LHCN-M2 (cell line): ENCODE measurements at regions not wholly inside any gene's neighbourhood (a gene's known extent, or its start where the extent isn't known, plus 50 kb on each side); places are given as distances from the start of the nearest gene placed in this dataset.

Experiments
- DNase-seq: peaks from one replicate; pipeline ENCODE4 v3.0.0-alpha.2; 2012; ENCODE audit warnings: low read depth

DNA sequence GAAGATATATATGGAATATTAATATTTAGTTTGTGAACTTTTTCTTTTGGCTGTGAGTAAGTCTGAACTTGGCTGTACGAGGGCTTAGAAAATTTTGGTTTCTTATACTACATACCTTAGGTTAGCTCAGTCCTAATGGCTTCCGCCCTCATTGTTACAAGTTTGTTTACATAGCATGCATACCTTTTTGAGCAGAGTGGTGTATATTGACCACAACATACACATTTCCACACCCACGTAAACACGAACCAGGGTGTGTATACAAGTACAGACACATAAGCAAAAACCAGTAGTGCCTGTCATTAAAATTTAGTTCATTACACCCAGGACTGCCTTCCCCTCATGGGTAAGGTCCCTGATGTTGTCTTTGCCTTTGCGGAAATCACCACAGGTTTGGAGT is 230.2 kb upstream of the RGS6 start:
- no peak for DNase-seq

DNA sequence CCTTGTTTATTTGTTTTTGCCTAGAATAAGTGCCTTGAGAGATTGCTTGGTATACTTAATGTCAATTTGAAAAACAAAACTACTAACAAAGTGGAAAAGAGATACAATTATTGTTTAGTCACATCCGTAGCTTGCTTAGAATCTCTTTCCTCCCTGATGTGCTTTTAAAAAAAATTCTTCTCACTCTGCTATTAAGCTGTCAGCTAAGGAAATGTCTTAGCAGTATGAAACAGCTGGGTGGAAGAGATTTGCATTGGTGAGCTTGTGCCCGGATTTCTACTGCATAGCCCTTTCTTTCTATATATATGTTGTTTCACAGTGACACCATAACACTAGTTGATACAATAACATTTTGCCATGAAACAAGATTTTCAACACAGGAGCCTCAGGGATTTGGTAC is 229.4 kb upstream of the RGS6 start:
- DNase-seq: no peak

DNA sequence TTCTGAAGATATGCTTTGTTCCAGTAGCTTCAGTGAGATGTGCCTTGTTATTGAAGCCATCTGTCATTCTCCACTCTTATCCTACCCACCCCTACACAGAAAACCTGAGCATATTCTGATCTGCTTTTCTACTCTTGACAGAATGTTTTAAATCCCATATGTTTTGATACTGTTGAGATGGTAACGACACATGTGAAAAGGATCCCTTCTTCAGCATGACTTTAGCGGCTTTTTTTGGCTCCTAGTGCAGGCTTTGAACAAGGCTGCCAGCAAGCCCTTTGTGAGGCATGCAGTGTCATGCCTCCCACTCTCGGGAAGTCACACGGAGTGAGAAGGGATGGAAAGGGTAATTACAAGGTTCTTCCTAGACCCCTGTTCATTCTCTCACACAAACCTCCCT is 228.8 kb upstream of the RGS6 start:
- no peak for DNase-seq

DNA sequence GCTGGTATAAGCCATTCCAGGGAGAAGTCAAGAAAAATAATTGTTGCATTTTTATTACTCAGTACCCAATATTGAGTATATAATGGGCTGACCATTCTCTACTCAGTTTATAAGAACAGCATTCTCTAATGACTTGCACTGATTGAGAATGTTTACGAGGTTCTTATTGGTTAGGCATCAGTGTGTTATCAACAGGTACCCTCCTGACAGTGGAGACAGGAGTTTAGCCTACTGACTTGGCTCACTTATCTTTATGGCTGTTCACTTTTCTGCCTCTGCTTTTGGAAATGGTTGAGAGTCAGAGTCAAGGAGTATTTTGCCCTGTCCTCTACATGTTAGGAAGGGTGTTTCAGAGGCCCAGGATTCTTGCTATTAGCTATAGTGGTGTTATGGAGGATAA is 228.0 kb upstream of the RGS6 start:
- DNase-seq: no peak

DNA sequence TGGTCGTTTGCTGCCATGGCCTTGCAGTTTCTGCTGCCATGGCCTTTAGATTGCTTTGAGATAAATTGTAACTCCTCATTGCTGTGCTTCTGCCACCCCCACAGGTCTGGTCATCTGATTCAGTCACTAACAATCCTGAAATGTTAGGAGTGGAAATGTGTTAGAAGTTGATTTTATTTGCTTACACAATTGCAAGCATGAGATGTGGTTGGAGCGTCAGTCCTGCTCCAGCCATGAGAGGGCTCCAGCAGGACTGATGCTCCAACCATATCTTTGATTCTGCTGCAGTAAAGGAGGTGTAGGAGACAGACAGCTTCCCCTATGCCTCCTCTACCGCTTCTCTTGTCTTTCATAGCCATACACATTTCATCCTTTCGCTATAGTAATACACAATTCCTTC is 226.8 kb upstream of the RGS6 start:
- DNase-seq: no peak

DNA sequence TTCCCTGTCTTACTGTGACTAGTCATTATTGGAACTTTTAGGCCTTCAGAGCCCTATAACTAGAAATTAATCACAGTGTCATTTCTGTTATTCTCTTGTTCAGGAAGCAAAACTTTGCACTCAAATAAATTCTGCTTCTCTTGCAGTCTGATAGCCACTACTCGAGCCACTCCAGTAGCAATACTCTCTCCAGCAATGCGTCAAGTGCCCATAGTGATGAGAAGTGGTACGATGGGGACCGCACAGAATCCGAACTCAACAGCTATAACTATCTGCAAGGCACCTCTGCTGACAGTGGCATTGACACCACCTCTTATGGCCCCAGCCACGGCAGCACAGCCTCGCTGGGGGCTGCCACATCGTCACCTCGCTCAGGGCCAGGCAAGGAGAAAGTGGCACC is 223.2 kb upstream of the RGS6 start:
- DNase-seq: no peak

DNA sequence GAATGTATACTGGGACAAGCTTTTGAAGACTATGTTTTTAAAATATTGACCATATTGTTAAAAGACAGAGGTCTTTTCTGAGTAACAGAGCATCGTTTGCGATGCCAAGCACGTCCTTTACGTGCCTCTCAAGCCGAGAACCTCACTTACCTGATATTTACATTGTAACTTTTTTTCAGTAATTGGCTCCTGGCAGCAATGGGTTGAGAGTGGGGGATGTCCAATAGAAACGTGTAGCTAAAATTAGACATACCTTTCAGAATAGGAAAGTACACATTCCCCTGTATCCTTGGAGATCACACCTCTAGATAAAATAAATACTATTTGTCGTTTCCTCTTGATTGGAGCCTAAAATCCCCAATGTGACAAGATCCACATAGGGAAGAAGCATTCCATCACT is 222.2 kb upstream of the RGS6 start:
- DNase-seq: no peak

DNA sequence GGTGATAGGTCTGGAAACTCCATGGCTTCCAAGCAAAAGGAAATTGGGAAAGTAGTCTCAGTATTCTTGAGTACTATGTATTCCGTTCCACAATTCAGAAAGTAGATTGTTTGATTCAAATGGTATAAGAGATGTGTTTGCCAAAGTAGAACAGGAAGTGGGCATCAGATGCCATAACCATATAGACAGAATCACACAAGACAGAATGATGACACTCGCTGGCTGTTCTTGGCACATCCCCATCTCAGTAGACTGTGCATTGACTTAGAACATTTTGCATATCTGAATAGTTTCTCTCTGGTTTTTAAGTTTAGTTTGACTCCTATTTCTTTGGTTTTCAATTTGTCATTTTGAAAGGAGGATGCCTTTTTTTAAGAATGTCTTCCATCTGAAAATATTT is 221.1 kb upstream of the RGS6 start:
- DNase-seq: no peak

DNA sequence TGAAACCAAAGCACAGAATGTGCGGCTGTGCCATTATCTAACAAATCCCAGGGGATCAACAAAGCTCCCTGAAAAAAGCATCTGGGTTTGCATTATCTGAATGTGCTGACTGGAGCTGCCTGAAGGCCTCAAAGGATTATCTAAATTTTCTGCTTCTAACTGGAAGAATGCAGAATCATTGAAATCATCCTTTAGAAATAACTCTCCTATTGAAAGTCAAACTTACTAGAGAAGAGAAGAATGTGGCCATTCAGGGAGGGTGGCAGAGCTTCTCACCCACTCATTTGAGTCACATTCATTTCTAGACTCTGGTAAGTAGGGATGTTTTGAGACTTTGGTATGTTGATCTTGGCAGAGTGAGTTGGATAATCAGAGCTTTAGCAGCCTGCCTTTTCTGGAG is 220.6 kb upstream of the RGS6 start:
- DNase-seq: peak; percentile 87

DNA sequence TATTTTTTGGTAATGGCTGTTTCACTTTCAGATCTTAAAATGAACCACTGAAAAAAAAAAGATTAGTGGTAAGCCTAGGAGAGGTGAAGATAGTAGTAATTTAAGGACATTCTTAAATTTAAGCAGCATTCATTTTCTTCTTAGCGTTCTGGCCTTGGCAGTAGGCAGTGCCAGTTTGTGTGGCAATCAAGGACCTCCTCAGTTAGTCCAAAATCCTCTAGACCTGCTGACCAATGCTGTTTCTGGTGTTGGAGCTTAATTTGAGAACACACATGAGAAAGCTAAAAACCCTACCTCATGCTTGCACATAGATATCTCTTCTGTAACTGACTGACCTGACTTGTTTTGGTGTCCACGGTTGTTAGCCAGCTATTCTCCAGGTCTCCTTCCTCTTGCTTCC is 219.8 kb upstream of the RGS6 start:
- no peak for DNase-seq

DNA sequence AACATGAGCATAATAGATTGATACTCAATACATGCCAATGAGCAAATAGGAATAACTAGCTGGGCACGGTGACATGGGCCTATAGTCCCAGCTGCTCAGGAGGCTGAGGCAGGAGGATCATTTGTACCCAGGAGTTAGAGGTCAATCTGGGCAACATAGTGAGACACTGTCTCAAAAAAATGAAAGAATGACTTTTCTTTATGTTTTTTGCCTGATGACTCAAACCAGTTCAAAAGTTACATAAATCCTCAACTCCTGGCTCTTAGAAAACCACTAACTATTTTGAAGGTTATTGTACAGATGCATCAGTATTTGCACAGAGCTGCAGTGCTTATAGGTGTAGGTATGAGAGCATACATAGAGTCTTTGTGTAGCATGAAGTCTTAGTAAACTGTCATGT is 219.2 kb upstream of the RGS6 start:
- no peak for DNase-seq

DNA sequence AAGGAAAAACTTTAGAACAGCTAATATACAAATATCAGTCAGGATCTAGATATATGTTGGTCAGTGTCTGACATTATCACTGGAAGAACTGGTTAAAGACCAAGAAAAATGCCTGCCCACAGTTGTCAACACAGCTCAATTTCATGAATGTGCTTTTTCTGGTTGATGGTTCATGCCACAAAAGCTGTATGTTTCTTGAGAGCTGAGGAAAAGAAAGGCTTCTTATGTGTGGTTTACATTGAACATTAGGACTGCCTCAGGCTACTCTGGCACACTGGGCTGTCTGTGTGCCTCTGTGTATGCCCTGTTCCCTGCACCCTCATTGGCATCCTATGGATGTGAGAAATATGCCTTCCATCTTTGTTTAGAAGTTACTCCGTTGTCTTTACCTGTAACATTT is 218.8 kb upstream of the RGS6 start:
- DNase-seq: no peak

DNA sequence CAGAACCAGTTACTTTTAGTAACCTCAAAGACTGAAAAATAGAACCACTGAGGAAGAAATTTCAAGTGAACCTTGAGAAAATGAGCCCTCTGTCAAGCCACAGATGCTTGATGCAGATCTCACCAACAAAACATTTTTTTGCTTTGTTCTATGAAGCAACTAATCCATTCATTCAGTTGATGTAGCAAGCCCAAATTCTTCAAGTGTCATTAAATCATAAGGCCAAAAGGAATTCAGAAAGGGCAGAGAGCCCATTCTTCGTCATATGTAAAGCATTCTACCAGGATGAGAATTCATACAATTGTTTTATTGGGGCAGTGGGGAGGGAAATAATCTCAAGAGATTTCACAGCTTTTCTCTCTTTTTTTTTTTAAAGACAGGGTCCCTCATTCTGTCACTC is 218.0 kb upstream of the RGS6 start:
- DNase-seq: peak; percentile 72

DNA sequence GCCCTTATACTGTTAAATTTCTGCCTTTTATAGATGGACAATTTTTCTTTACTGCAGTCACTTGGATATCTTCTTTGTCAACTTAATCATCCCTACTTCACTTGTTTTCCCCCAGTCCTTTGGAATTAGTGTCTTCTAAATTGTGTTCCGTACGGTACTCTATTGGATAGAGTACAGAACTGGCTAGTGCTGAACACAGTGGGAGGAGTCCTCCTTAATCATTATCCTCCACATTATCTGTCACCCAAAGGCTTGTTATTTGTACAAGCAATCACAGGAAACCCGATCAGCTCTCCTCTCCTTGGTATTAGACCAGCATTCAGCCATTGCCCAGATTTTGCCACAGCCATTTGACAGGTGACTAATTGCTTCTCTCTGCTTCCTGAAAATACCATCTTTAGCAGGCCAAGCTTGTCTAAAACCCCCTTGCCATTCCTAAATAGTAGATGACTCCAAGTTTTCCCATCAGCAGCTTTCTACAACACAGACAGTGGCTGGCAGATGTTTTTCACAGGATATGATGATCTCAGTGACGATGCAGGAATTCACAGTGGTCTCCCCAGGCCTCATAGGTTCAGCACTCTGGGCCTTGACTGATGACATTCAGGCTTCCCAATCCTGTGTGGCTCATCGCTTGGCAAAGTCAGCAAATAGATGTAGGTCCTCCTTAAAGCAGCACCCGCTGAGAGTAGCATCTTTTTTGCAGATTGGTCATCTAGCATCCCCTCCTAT is 216.0 kb upstream of the RGS6 start:
- DNase-seq: peak; percentile 43

DNA sequence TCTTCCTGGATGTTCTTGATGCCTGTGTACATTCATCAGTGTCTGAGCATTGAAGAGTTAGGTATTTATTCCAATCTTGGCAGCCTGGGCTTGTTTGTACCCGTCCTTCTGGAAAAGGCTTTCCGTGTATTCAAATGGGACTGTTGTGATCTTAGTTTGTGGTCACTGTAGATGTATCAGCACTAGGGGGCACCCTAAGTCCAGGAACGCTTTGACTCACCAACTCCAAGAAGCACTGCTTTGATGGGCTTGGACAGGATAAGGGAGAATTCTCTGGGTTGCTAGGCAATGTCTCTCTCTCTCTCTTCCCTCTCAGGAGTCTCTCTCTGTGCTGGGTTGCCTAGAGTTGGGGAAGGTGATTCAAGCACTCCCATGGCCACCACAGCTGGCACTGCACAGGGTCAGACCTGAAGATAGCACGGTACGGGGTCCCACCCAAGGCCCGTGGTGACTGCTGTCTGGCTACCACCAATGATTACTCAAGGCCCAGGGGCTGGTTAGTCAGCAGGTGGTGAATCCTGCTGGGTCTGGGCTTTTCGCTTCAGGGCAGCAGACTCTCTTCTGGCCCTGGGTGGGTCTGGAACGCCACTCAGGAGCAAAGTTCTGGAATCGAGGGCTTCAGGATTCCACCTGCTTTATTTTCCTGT is 211.1 kb upstream of the RGS6 start:
- DNase-seq: peak; percentile 84

DNA sequence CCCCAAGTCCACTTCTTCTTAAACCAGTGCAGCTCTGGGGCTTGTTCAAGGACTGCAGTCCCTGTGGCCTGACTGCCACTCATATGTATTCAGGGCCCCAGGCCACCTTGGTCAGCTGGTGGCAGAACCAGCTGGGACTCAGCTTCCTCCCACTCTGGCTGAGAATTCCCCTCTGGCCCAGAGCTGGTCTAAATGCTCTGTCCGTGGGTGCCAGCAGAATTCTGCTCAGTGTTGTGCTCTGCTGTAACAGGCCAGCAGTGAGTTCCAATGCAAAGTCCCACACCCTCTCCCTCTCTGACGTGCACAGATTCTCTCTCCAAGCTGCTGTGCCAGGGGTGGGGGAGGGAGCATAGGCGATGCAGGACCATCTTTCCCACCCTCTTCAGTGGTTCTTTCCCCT is 210.4 kb upstream of the RGS6 start:
- DNase-seq: no peak

DNA sequence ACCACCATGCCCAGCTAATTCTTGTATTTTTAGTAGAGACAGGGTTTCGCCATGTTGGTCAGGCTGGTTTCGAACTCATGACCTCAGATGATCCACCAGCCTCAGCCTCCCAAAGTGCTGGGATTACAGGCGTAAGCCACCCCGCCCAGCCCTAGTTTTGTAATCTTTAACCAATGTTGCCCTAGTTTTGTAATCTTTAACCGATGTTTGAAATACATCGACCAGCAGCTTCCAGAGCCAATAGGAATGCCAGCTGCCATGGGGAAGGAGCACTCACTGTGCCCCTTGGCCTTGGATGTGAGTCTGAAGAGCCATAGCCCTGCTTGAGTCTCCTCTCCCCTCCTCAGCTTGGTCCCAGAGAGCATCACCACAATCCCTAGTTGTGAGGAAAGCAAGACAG is 209.3 kb upstream of the RGS6 start:
- no peak for DNase-seq

DNA sequence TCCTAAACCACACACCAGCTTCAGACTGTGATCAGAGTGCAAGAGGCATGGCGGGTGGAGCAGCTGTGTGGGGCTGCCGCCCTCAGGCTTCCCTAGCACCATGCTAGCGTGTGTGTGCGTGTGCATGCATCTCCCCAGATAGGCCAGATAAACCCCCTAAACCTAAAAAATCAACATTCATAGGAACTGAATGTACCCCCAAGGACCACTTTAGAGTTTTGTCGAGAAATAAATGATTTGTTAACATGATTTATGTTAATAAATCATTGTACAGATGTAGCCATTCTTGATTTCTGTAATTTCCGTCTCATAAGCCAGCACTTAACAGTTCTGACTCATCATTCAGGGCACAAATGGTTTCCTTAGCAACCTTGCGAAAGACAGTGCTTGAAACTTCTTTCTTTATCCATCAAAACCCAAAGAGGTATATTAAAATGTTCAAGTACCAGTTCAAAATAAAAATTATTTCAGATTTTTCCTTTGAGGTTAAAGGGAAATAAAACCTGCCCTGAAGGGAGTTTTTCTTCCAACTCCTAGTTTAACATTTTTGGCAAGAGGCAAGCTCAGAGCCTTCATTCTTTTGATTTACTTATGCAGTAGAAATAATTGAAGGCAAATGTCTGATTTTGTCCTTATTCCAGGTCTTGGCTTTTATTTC is 206.2 kb upstream of the RGS6 start:
- DNase-seq: peak; percentile 89

DNA sequence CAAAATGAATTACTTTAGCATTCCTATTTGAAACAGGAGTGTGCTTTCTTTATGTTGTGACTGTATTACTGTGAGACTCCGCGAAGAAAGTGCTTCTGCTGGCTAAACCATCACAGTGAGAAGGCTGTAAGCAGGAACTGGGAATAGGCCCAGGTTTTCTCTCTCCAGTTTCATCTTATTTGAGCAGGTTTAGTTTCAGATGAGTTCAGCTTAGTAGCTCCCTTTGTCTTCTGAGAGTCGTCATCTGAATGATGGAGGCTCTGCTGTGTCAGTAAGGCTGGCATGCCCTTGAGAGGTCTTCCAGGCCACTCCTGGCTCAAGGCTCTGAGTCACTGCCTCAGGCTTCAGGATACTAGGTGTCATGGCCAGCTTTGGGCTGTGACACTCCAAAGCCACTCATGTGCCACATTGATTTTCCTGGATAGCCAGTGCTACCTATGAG is 205.6 kb upstream of the RGS6 start:
- DNase-seq: peak; percentile 53

DNA sequence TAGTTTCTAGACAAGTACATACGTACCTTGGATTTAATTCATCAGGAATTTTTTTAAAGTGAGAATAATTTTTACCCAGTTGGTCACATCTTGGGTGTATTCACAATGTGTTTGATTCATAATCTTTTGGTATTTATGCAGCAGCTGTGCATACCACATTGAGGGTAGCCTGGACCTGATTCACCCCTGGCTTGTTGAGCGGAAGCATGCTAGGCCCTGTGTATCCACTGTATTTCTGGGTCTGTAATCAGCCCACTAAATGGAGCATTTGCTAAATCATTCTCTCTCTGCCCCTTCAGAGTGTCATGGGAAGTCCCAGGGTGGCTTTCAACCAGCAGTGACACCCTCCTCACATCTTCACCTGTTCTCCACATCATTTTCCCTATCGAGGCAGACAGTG is 203.8 kb upstream of the RGS6 start:
- DNase-seq: peak; percentile 95

DNA sequence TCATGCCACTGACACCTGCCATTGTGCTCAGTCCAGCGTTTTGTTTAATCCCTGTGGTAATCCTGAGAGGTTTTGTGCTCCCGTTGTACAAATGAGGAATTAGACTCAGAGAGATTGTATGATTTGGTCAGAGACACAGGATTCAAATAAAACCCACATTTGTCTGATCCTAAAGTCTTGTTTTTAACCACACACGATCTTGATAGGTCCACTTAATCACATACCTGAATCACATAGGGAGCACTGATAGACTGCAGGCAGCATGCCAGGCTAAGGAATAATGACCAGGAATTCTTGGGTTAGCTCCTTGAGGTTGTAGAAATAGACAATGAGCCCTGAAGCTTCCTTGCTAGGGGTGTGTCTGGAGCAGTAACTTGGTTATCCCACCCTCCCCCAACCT is 202.6 kb upstream of the RGS6 start:
- peak; percentile 26 for DNase-seq

DNA sequence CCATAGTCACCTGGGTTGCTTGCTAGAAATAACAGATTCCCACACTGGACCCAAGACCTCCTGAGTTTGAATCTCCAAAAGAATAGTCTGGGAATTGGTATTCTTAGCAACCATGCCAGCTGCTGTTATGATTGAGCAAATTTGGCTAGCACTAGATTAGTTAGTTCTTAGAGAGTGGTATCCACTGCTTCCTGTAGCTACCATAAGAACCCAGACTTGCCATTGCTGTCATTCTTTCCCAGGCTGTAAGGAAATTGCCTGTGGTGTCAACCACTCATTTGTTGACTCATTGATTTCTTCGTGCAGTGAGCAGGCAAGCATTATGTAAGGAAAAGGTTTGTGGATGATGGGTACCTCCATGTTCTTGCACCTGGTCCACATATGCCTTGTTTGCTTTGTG is 201.8 kb upstream of the RGS6 start:
- peak; percentile 86 for DNase-seq

DNA sequence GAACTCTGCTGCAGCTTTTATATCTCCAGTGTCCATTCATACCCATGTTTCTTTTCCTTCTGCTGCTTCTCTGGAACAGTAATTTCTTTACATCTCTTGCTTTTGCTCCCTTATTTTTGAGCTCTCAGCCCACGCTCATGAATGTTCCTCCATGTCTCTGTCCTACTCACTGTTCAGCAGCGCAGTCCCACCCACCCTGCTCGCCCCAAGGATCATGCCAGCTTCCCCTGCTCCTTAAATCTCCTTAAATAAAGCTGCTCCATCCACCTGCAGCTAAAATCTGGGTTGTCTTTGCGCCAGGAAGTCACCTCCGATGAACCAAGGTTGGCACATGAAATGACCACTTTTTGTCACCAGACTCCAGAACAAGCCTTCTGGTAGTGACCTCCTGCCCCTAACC is 201.1 kb upstream of the RGS6 start:
- DNase-seq: no peak
